ENCODE measurements at regions not wholly inside any gene's neighbourhood (a gene's known extent, or its start where the extent isn't known, plus 50 kb on each side); places are given as distances from the start of the nearest gene placed in this dataset.

GRCh38 chr14:97523936-97524335, 726.8 kb downstream of the VRK1 start:
- no peak for TF ChIP-seq POLR2A (IDR thresholded peaks at IDR 0.05; ENCODE audit: low read length)
- no peak for TF ChIP-seq GATA1 (IDR thresholded peaks at IDR 0.05; ENCODE audit: low read depth, low read length)

Data from erythroblast (primary cell).